Body of pancreas (tissue), 4 donors: ENCODE measurements at regions not wholly inside any gene's neighbourhood (a gene's known extent, or its start where the extent isn't known, plus 50 kb on each side); places are given as distances from the start of the nearest gene placed in this dataset.

ENCODE experiments used
- ATAC-seq: fragments of 150-250 bp; one replicate; pipeline ENCODE4 v1.9.1; 2016
- DNase-seq, 4 donors: peaks; one replicate each; pipeline ENCODE4 v3.0.0-alpha.2; 2019
- H3K27ac ChIP-seq, 4 donors: fragments of 200-600 bp; sonication (generic); 1 replicate in 3 of 4; 2 replicates in 1 of 4; pipeline versions ENCODE4 v1.5.1 to v1.6.1; 2016 to 2019; ENCODE audit warnings: mild to moderate bottlenecking in 1 of 4, mixed read lengths in 1 of 4, moderate library complexity in 1 of 4
- H3K27me3 ChIP-seq, 2 donors: fragments of 200-600 bp; sonication (generic); one replicate each; pipeline ENCODE4 v1.6.0; 2016; ENCODE audit warnings: mild to moderate bottlenecking in 1 of 2
- H3K36me3 ChIP-seq, 2 donors: fragments of 200-600 bp; sonication (generic); replicated peaks in 1 of 2; 2 replicates each; pipeline ENCODE4 v1.5.1; 2016; ENCODE audit warnings: low read depth in 2 of 2; ENCODE audit not compliant: insufficient read depth in 1 of 2
- H3K4me1 ChIP-seq: fragments of 200-600 bp; sonication (generic); one replicate; pipeline ENCODE4 v1.6.0; 2016
- H3K4me3 ChIP-seq, 2 donors: fragments of 200-600 bp; sonication (generic); 1 replicate in 1 of 2; 2 replicates in 1 of 2; pipeline ENCODE4 v1.5.1; 2016 to 2019
- H3K9me3 ChIP-seq, 3 donors: fragments of 200-600 bp; sonication (generic); 1 replicate in 2 of 3; 2 replicates in 1 of 3; pipeline ENCODE4 v1.5.1; 2016
- POLR2A ChIP-seq, 3 donors: fragments of 450-650 bp; IDR thresholded peaks; one replicate each; pipeline ENCODE4 v1.6.1; 2016; ENCODE audit warnings: antibody characterized with exemption in 3 of 3, mild to moderate bottlenecking in 2 of 3
- WGBS, 2 donors: methylation state at CpG; one replicate each; pipeline ENCODE4 v1.1.5; 2017; 5-methylcytosine and 5-hydroxymethylcytosine counted together
- intact Hi-C: fragments of 100-400 bp; cut with DNase I; formaldehyde crosslinking; loops from one replicate; pipeline ENCODE4 v1.15.1; 2023
- TF ChIP-seq, protein P1 (sequence below), 7 experiments: fragments of 450-650 bp in 4 of 7; fragments of 200-600 bp in 3 of 7; sonication (generic) in 3 of 7; IDR thresholded peaks; one replicate each; pipeline ENCODE4 v1.5.1; 2016 to 2019; ENCODE audit warnings: antibody characterized with exemption in 7 of 7

DNA sequence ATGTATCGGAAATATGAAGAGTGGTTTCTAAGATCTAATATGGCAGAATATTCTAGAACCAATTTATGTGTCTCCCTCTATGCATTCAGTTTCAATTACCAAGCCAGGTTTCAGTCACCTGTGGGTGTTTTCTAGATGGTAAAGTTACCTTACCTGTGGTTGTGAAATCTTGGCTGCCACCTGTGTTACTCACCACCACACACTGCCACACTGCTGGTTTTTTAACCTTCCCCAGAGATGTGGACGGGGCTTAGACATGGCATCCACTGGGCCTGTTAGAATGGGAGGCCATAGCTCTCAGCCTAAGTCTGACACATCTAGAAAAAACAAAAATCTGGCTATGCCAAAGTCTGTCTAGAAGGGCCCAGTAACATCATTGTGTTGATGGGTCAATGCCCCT lies 896.5 kb upstream of the PABPC4L start:
- 65 to 77% methylated on average over 2 of the region's 2 CpGs for WGBS, 2 donors
- Histone ChIP-seq H3K4me1 (no peaks in the 10 kb centered on the region), H3K4me3 (no peak overlapping the region), H3K9me3 (no peaks in the 10 kb centered on the region), H3K27ac (no peak overlapping the region), H3K36me3 (no peaks in the 10 kb centered on the region), H3K27me3 (no peaks in the 10 kb centered on the region)
- intact Hi-C loops = no loop called here
- no peak for TF ChIP-seq POLR2A (IDR thresholded peaks at IDR 0.05)
- TF ChIP-seq, protein P1, sequence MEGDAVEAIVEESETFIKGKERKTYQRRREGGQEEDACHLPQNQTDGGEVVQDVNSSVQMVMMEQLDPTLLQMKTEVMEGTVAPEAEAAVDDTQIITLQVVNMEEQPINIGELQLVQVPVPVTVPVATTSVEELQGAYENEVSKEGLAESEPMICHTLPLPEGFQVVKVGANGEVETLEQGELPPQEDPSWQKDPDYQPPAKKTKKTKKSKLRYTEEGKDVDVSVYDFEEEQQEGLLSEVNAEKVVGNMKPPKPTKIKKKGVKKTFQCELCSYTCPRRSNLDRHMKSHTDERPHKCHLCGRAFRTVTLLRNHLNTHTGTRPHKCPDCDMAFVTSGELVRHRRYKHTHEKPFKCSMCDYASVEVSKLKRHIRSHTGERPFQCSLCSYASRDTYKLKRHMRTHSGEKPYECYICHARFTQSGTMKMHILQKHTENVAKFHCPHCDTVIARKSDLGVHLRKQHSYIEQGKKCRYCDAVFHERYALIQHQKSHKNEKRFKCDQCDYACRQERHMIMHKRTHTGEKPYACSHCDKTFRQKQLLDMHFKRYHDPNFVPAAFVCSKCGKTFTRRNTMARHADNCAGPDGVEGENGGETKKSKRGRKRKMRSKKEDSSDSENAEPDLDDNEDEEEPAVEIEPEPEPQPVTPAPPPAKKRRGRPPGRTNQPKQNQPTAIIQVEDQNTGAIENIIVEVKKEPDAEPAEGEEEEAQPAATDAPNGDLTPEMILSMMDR (IDR thresholded peaks at IDR 0.05) = no peak
- DNase-seq (no peak), ATAC-seq (no peak)

DNA sequence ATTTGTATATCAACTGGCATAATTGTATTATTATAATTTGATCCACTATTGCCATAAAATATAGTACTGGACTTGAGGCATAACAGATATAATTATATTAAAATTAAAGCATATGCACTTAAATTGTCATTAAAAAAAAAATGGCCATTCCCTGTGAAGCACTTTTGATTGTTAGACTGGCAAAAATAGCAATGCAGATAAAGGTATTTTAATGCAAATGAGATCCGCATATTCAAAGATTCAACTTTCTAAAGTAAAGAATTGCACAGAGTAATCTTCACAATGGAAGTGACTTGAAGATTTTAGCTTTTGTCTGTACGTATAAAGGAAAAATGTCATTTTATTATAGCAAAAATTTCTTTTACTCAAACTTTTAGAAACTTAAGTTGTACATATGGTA lies 871.8 kb upstream of the PABPC4L start:
- WGBS, 2 donors = 69 to 72% methylated on average over 2 of the region's 2 CpGs
- ATAC-seq (no peak), DNase-seq (no peak)
- Histone ChIP-seq H3K9me3 (no peaks in the 10 kb centered on the region), H3K27me3 (no peaks in the 10 kb centered on the region), H3K36me3 (no peaks in the 10 kb centered on the region), H3K27ac (no peak overlapping the region), H3K4me3 (no peak overlapping the region), H3K4me1 (no peaks in the 10 kb centered on the region)
- no peak for TF ChIP-seq POLR2A (IDR thresholded peaks at IDR 0.05)
- TF ChIP-seq, protein P1 (IDR thresholded peaks at IDR 0.05) = no peak
- intact Hi-C loops = no loop called here

DNA sequence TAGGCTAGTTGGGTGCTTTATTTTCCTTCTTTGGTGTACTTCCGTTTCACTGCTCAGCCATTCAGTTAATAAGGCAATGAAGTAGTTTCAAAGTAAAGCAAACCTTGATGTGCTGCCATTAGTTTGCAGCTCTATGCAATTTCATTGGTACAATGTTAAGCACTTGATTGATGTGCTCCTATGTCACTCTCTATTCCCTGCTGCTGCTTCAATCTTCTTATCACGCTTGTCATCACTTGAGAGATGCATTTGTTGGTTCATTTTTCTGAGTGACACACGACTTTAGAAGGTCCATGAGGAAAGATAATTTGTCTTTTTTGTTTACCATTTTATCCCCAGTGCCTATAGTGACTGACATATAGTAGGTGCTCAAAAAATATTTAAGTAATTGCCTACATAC lies 871.0 kb upstream of the PABPC4L start:
- no peak overlapping the region for H3K27ac ChIP-seq
- WGBS, 2 donors = 18 to 20% methylated on average over 3 of the region's 3 CpGs
- no peaks in the 10 kb centered on the region for H3K9me3 ChIP-seq

GRCh38 chr4:135065366-135065765 lies 863.8 kb upstream of the PABPC4L start:
- Histone ChIP-seq H3K4me3 (no peak overlapping the region), H3K4me1 (no peaks in the 10 kb centered on the region), H3K27ac (no peak overlapping the region), H3K36me3 (no peaks in the 10 kb centered on the region), H3K9me3 (no peaks in the 10 kb centered on the region), H3K27me3 (no peaks in the 10 kb centered on the region)
- ATAC-seq (no peak), DNase-seq (no peak)
- WGBS, 2 donors = 42 to 44% methylated on average over 2 of the region's 2 CpGs
- intact Hi-C loops = no loop called here
- no peak for TF ChIP-seq POLR2A (IDR thresholded peaks at IDR 0.05)
- TF ChIP-seq, protein P1 (IDR thresholded peaks at IDR 0.05) = no peak

More for the DNA sequence above, 871.0 kb upstream of the PABPC4L start:
- Histone ChIP-seq H3K4me3 (no peak overlapping the region), H3K36me3 (no peaks in the 10 kb centered on the region), H3K4me1 (no peaks in the 10 kb centered on the region), H3K27me3 (no peaks in the 10 kb centered on the region)
- ATAC-seq = no peak
- no peak for DNase-seq
- intact Hi-C loops = no loop called here
- TF ChIP-seq, protein P1 (IDR thresholded peaks at IDR 0.05) = no peak
- no peak for TF ChIP-seq POLR2A (IDR thresholded peaks at IDR 0.05)

DNA sequence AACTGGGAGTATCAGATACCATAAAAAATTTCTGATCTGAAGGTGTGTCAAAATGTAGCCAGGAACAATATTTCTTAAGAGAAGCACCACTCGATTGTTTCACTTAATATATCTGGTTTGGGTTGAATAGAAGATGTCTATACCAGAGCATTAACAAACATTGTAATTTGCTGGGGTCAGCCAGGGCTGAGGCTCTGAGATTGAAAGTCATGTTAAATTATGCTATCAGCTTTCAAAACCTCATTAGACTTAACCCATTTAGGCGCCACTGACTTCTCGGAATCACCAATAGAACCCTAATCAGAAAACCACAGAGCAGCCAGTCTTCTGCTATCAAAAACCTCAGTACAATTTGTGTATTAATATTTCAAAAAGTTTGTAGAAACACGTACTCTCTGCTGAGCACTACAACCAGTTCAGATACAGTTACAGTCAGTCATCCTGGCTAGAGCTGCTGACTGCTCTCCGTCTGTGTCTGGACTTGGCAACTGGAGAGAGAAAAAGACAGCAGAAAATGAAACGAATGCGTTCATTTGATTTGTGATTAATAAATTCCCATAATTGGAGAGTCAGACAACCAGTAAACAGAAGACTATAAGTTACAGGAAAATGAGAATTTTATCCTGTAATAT lies 848.6 kb upstream of the PABPC4L start:
- H3K36me3 ChIP-seq = no peaks in the 10 kb centered on the region
- no peaks in the 10 kb centered on the region for H3K27me3 ChIP-seq
- TF ChIP-seq POLR2A (IDR thresholded peaks at IDR 0.05) = no peak
- TF ChIP-seq, protein P1 (IDR thresholded peaks at IDR 0.05) = no peak
- no peaks in the 10 kb centered on the region for H3K9me3 ChIP-seq
- DNase-seq = no peak
- H3K4me3 ChIP-seq = no peak overlapping the region
- intact Hi-C loops = no loop called here
- no peak overlapping the region for H3K27ac ChIP-seq
- no peak for ATAC-seq
- WGBS, 2 donors = 44 to 50% methylated on average over 7 of the region's 7 CpGs
- H3K4me1 ChIP-seq = no peaks in the 10 kb centered on the region
